Activated naive CD8-positive, alpha-beta T cell (primary cell): ENCODE measurements at regions not wholly inside any gene's neighbourhood (a gene's known extent, or its start where the extent isn't known, plus 50 kb on each side); places are given as distances from the start of the nearest gene placed in this dataset.

ENCODE experiments used
- H3K27ac Mint-ChIP-seq: one replicate; pipeline ENCODE4 v1.8.0; 2021; ENCODE audit warnings: mixed read lengths
- H3K27me3 Mint-ChIP-seq: one replicate; pipeline ENCODE4 v1.8.0; 2021; ENCODE audit warnings: mixed read lengths
- H3K36me3 Mint-ChIP-seq: one replicate; pipeline ENCODE4 v1.8.0; 2021; ENCODE audit warnings: mixed read lengths
- H3K4me1 Mint-ChIP-seq: one replicate; pipeline ENCODE4 v1.8.0; 2021; ENCODE audit warnings: low read depth, mixed read lengths
- H3K4me3 Mint-ChIP-seq: one replicate; pipeline ENCODE4 v1.8.0; 2021; ENCODE audit warnings: mild to moderate bottlenecking, mixed read lengths
- H3K9me3 Mint-ChIP-seq: one replicate; pipeline ENCODE4 v1.8.0; 2021; ENCODE audit warnings: low read depth, mixed read lengths

- Mint-ChIP-seq H3K27ac (no peak overlapping the region), H3K27me3 (peaks cover 15% of the 10 kb centered on the region), H3K36me3 (peaks cover 6% of the 10 kb centered on the region), H3K4me3 (no peak overlapping the region), H3K4me1 (peaks cover 4% of the 10 kb centered on the region), H3K9me3 (peaks cover 27% of the 10 kb centered on the region)
Measured at GRCh38 chr7:18081617-18082016, 54.0 kb upstream of the PRPS1L1 start.

- H3K9me3 Mint-ChIP-seq = peaks cover 27% of the 10 kb centered on the region
- H3K27me3 Mint-ChIP-seq = peaks cover 15% of the 10 kb centered on the region
Measured at GRCh38 chr7:18082169-18082568, 54.5 kb upstream of the PRPS1L1 start.

GRCh38 chr7:18086165-18087025 lies 58.7 kb upstream of the PRPS1L1 start:
- Mint-ChIP-seq H3K27me3 (peaks cover 27% of the 10 kb centered on the region), H3K4me1 (peaks cover 4% of the 10 kb centered on the region), H3K36me3 (peaks cover 5% of the 10 kb centered on the region), H3K9me3 (peaks cover 17% of the 10 kb centered on the region), H3K4me3 (peak overlapping the region; percentile 68), H3K27ac (no peak overlapping the region)

More at GRCh38 chr7:18082169-18082568, 54.5 kb upstream of the PRPS1L1 start:
- Mint-ChIP-seq H3K4me1 (peaks cover 4% of the 10 kb centered on the region), H3K27ac (no peak overlapping the region), H3K36me3 (peaks cover 6% of the 10 kb centered on the region), H3K4me3 (no peak overlapping the region)

GRCh38 chr7:18087026-18087686 lies 59.5 kb upstream of the PRPS1L1 start:
- Mint-ChIP-seq H3K4me1 (peaks cover 4% of the 10 kb centered on the region), H3K27me3 (peaks cover 26% of the 10 kb centered on the region), H3K27ac (no peak overlapping the region), H3K9me3 (peaks cover 10% of the 10 kb centered on the region), H3K36me3 (peaks cover 3% of the 10 kb centered on the region), H3K4me3 (peak overlapping the region; percentile 60)

- Mint-ChIP-seq H3K4me1 (peaks cover 4% of the 10 kb centered on the region), H3K36me3 (peaks cover 3% of the 10 kb centered on the region), H3K9me3 (peaks cover 8% of the 10 kb centered on the region), H3K27me3 (peaks cover 26% of the 10 kb centered on the region), H3K27ac (no peak overlapping the region), H3K4me3 (peak overlapping the region; percentile 60)
Measured at GRCh38 chr7:18087687-18088078, 60.0 kb upstream of the PRPS1L1 start.

GRCh38 chr7:18096087-18096486 lies 68.4 kb upstream of the PRPS1L1 start:
- Mint-ChIP-seq H3K27ac (no peak overlapping the region), H3K4me3 (no peak overlapping the region), H3K9me3 (no peaks in the 10 kb centered on the region), H3K4me1 (no peaks in the 10 kb centered on the region), H3K27me3 (no peaks in the 10 kb centered on the region), H3K36me3 (no peaks in the 10 kb centered on the region)

- no peaks in the 10 kb centered on the region for H3K36me3 Mint-ChIP-seq
- H3K4me3 Mint-ChIP-seq = no peak overlapping the region
- no peak overlapping the region for H3K27ac Mint-ChIP-seq
- no peaks in the 10 kb centered on the region for H3K4me1 Mint-ChIP-seq
- peaks cover 5% of the 10 kb centered on the region for H3K27me3 Mint-ChIP-seq
- no peaks in the 10 kb centered on the region for H3K9me3 Mint-ChIP-seq
Measured at GRCh38 chr7:18102576-18102975, 74.9 kb upstream of the PRPS1L1 start.

- Mint-ChIP-seq H3K36me3 (no peaks in the 10 kb centered on the region), H3K4me1 (no peaks in the 10 kb centered on the region), H3K9me3 (no peaks in the 10 kb centered on the region), H3K27ac (no peak overlapping the region), H3K27me3 (peaks cover 5% of the 10 kb centered on the region), H3K4me3 (no peak overlapping the region)
Measured at GRCh38 chr7:18103436-18104218, 76.0 kb upstream of the PRPS1L1 start.

- Mint-ChIP-seq H3K4me3 (no peak overlapping the region), H3K27me3 (peaks cover 7% of the 10 kb centered on the region), H3K36me3 (no peaks in the 10 kb centered on the region), H3K27ac (no peak overlapping the region), H3K9me3 (no peaks in the 10 kb centered on the region), H3K4me1 (no peaks in the 10 kb centered on the region)
Measured at GRCh38 chr7:18109762-18110161, 82.1 kb upstream of the PRPS1L1 start.

- Mint-ChIP-seq H3K36me3 (no peaks in the 10 kb centered on the region), H3K4me1 (no peaks in the 10 kb centered on the region), H3K27me3 (peaks cover 2% of the 10 kb centered on the region), H3K9me3 (no peaks in the 10 kb centered on the region), H3K27ac (no peak overlapping the region), H3K4me3 (no peak overlapping the region)
Measured at GRCh38 chr7:18116661-18117060, 89.0 kb upstream of the PRPS1L1 start.

- Mint-ChIP-seq H3K4me3 (no peak overlapping the region), H3K4me1 (no peaks in the 10 kb centered on the region), H3K27ac (no peak overlapping the region), H3K36me3 (no peaks in the 10 kb centered on the region), H3K9me3 (no peaks in the 10 kb centered on the region), H3K27me3 (peaks cover 2% of the 10 kb centered on the region)
Measured at GRCh38 chr7:18117482-18117881, 89.8 kb upstream of the PRPS1L1 start.

GRCh38 chr7:18119985-18120384 lies 92.3 kb upstream of the PRPS1L1 start:
- no peak overlapping the region for H3K27ac Mint-ChIP-seq

GRCh38 chr7:18123508-18124239 lies 96.0 kb upstream of the PRPS1L1 start:
- H3K27ac Mint-ChIP-seq = no peak overlapping the region
- H3K4me3 Mint-ChIP-seq = no peak overlapping the region
- no peaks in the 10 kb centered on the region for H3K9me3 Mint-ChIP-seq
- H3K27me3 Mint-ChIP-seq = peaks cover 1% of the 10 kb centered on the region
- no peaks in the 10 kb centered on the region for H3K36me3 Mint-ChIP-seq
- H3K4me1 Mint-ChIP-seq = no peaks in the 10 kb centered on the region

More at GRCh38 chr7:18119985-18120384, 92.3 kb upstream of the PRPS1L1 start:
- Mint-ChIP-seq H3K4me1 (no peaks in the 10 kb centered on the region), H3K27me3 (peaks cover 1% of the 10 kb centered on the region), H3K4me3 (no peak overlapping the region), H3K9me3 (no peaks in the 10 kb centered on the region), H3K36me3 (no peaks in the 10 kb centered on the region)

- no peaks in the 10 kb centered on the region for H3K36me3 Mint-ChIP-seq
- H3K27ac Mint-ChIP-seq = no peak overlapping the region
- H3K9me3 Mint-ChIP-seq = no peaks in the 10 kb centered on the region
- H3K4me3 Mint-ChIP-seq = no peak overlapping the region
- H3K4me1 Mint-ChIP-seq = no peaks in the 10 kb centered on the region
- H3K27me3 Mint-ChIP-seq = no peaks in the 10 kb centered on the region
Measured at GRCh38 chr7:18125476-18125875, 97.8 kb upstream of the PRPS1L1 start.
